ENCODE measurements at regions not wholly inside any gene's neighbourhood (a gene's known extent, or its start where the extent isn't known, plus 50 kb on each side); places are given as distances from the start of the nearest gene placed in this dataset.
"Not testable (repeated sequence)": the region's sequence is repeated elsewhere in the genome, so short reads cannot be mapped to it uniquely, and the experiment has no call there.

DNA sequence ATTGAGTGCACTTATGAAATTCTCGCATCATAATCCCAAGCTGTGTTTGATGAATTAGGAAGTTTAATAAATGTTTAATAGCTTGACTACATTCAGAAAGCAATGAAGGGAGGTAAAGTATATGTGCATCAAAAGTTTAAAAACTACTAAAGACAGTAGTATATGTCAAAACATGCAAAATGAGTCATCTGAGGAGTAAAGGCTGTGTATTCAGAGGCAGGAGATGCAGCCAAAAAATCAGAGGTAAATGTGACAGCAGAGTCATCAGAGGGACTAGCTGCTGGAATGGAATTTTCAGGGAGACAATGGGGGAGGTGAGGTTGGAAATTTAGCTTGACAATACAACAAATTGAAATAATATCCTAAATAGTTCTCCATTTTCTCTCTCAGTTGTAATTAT, 127.0 kb upstream of the FUNDC1 start:
- no peak for DNase-seq

DNA sequence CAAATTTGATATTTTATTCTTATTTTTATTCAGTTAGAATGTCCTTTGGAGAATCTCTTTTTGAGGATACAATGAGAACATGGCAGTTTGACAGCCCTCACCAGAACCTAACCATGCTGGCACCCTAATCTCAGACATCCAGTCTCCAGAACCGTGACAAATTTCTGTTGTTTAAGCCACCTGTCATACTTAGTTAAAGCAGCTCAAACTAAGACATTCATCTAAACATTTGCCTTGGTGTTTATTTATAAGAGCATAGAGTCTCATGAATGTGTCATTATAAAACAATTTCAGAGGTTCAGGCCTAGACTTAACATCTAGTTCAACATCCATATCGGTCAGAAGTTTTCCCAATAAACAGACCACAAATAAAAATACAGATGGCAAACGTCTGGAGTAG, 125.1 kb upstream of the FUNDC1 start:
- DNase-seq = no peak

DNA sequence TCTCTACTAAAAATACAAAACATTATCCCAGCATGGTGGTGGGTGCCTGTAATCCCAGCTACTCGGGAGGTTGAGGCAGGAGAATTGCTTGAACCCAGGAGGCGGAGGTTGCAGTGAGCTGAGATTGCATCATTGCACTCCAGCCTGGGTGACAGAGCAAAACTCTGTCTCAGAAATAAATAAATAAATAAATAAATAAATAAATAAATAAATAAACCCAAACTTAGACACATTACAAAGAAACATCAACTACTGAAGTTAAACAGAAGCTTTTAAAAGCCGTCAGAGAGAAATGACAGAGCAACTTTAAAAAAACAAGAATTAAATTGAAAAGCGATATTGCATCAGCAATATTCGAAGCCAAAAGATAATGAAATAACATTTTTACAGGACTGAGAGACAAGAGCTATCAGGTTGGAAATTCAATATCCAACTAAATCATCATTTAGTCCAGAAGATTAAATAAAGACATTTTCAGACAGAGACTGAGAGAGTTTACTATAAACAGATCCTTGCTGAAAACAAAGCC, 115.1 kb upstream of the FUNDC1 start:
- DNase-seq = not testable (repeated sequence)

DNA sequence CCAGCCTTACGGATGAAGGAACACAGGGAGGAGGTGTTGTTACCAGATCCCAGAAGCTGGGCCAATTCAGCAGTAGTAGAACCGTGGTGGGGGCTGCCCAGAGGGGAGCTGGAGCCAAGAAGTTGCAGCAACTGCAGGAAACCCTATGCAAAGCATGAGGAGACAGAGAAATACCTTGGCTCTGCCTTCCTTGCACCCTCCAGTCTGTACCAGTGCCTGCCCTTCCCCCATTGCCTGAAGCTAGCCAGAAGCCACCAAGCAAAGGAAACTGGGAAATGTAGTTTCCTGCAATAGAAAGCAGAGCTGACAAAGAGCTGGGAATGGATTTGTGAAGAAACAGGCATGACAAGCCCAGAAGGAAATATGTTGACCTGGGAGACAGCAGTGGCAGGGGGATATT, 108.7 kb upstream of the FUNDC1 start:
- no peak for DNase-seq

DNA sequence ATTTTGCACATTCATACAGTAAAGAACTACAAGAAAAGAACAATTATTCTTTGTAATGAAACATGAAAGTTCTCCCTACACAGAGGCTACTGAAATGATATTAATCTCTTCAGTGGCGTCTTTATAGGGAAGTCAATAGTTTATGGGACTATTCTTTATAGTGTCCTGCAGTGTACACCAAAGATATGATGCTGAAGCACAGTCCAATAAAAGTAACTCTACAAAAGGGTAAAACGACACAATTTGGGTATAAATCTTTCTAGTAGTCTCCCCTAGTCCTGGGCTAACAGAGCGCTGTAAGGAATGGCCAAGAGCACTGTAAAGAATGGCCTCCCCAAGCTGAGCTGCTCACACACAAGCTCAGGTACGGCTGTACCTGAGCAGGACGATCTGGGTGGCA, 101.1 kb upstream of the FUNDC1 start:
- no peak for DNase-seq

DNA sequence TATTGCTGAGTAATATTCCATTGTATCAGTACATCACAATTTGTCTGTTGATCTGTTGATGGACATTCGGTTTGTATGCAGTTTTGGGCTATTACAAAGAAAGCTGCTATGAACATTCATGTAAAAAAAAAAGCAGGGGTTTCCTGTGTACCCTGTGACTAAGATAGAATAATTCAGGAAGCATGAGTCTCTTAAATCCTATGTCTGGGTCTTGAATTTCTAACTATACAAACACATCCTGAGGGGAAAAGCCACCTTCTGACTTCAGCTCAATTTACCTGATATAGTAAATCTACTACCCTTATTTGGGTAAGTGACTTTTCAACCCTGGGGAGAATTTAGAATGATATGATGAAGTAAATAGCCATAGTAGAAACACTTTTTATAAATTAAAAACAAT, 94.6 kb upstream of the FUNDC1 start:
- no peak for DNase-seq

DNA sequence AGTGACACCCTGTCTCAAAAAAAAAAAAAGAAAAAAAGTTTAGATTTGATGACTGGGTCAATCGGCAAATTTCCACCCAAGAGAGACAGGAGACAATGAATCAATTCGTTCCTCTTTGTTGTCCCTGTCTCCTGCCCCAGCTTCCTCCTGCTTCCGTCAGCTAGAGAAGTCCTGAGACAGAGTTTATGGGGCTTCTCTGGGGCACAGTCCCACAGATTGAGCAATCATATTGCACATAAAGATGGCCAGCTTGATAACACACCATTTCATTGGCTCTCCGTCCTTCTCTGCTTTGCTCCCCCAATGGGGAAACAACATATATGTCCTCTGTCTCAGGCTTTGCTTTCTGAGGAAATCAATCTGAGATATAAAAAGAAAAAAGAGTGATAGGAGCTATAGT, 78.4 kb upstream of the FUNDC1 start:
- DNase-seq = no peak

DNA sequence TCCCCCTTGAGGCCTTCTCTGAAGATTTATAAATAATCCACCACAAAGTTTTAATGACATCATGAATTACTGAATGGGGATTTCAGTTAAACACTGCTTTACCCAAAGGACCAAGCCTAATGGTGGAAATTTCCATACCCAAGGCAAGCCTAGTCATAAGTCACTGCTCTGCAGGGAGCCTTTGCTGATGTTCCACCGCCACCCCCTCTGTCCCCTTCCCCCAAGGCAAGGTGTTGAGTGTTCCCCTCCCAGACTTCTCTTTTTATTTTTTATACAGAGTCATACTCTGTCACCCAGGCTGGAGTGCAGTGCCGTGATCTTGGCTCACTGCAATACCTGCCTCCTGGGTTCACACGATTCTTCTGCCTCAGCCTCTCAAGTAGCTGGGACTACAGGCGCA, 76.4 kb upstream of the FUNDC1 start:
- DNase-seq = no peak

DNA sequence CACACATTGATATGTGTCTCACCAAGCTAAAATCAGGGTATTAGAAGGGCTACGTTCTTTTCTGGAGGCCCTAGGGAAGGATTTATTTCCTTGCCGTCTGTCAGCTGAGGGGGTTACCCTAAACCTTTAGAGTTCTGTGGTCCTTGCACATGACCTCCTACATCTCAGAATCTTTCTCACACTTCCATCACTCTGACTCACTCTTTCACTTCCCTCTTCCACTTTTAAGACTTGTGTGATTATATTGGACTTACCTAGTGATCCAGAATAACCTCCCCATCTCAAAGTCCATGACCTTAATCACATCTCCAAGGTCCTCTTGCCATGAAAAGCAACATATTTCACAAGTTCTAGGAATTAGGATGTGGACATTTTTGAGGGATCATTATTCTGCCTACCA, 53.6 kb upstream of the FUNDC1 start:
- no peak for DNase-seq

Data from CD4-positive, alpha-beta T cell treated with Interleukin-10 for 1 hour (primary cell).